A673 (cell line): ENCODE measurements at regions not wholly inside any gene's neighbourhood (a gene's known extent, or its start where the extent isn't known, plus 50 kb on each side); places are given as distances from the start of the nearest gene placed in this dataset.

Source experiments
- BruUV-seq: library from RNA; stranded (reverse); fragments of 400-500 nt; replicated peaks from 2 replicates; lab custom pipeline; 2021; lab: Mats Ljungman, UMichigan
- CTCF ChIA-PET: fragments of 300-600 bp; sonication (Branson Sonifier 250); formaldehyde crosslinking; loops from one replicate; lab custom pipeline; 2022; ENCODE audit warnings: antibody characterized with exemption; lab: Charles Lee
- POLR2A ChIA-PET: fragments of 300-600 bp; sonication (Branson Sonifier 250); formaldehyde crosslinking; loops from one replicate; lab custom pipeline; 2022; ENCODE audit warnings: antibody characterized with exemption; ENCODE audit not compliant: low non-redundant PET; lab: Charles Lee
- DNase-seq: peaks from one replicate; pipeline ENCODE4 v3.0.0-alpha.2; 2015; ENCODE audit warnings: low spot score
- H3K27ac ChIP-seq: fragments of 200-600 bp; sonication (generic); 2 replicates; pipeline ENCODE4 v1.5.1; 2016; ENCODE audit warnings: mixed run types, low read depth, mild to moderate bottlenecking, mixed read lengths, antibody characterized with exemption, low read length; ENCODE audit not compliant: poor library complexity, severe bottlenecking
- H3K27me3 ChIP-seq: fragments of 200-600 bp; sonication (generic); replicated peaks from 2 replicates; pipeline ENCODE4 v1.6.1; 2017; ENCODE audit warnings: mixed run types, low read depth, mild to moderate bottlenecking, mixed read lengths, antibody characterized with exemption, low read length; ENCODE audit not compliant: insufficient read depth, poor library complexity
- H3K36me3 ChIP-seq: fragments of 200-600 bp; sonication (generic); 2 replicates; pipeline ENCODE4 v1.6.1; 2016; ENCODE audit warnings: mixed run types, mild to moderate bottlenecking, mixed read lengths, antibody characterized with exemption, low read length; ENCODE audit not compliant: insufficient read depth, poor library complexity, severe bottlenecking
- H3K4me1 ChIP-seq: fragments of 200-600 bp; sonication (generic); 2 replicates; pipeline ENCODE4 v1.6.1; 2017; ENCODE audit warnings: mixed run types, mild to moderate bottlenecking, mixed read lengths, antibody characterized with exemption, low read length; ENCODE audit not compliant: insufficient read depth, poor library complexity, severe bottlenecking
- H3K4me3 ChIP-seq: fragments of 200-600 bp; sonication (generic); 2 replicates; pipeline ENCODE4 v1.5.1; 2016; ENCODE audit warnings: low read depth, mixed run types, mild to moderate bottlenecking, mixed read lengths, low read length; ENCODE audit not compliant: poor library complexity, severe bottlenecking
- H3K9me3 ChIP-seq: fragments of 200-600 bp; sonication (generic); 2 replicates; pipeline ENCODE4 v1.6.1; 2016; ENCODE audit warnings: mixed run types, low read depth, mild to moderate bottlenecking, mixed read lengths, antibody characterized with exemption, low read length; ENCODE audit not compliant: poor library complexity, severe bottlenecking
- CTCF ChIP-seq: fragments of 300-800, 200-600 bp; sonication (generic); conservative IDR thresholded peaks from 2 replicates; pipeline ENCODE4 v1.5.1; 2017; ENCODE audit warnings: low read depth, mild to moderate bottlenecking, antibody characterized with exemption, low read length, moderate library complexity, mixed read lengths
- EZH2 ChIP-seq: fragments of 200-600 bp; sonication (generic); IDR thresholded peaks from 2 replicates; pipeline ENCODE4 v1.6.1; 2017; ENCODE audit warnings: borderline replicate concordance, low read depth, mild to moderate bottlenecking, mixed read lengths, antibody characterized with exemption, low read length; ENCODE audit not compliant: poor library complexity, severe bottlenecking
- intact Hi-C: fragments of 100-400 bp; cut with micrococcal nuclease; formaldehyde crosslinking; loops from one replicate; pipeline ENCODE4 v1.10.0; 2022; ENCODE audit not compliant: unreplicated experiment

GRCh38 chrX:63551856-63552255, 200.7 kb upstream of the SPIN4 start:
- no peak for DNase-seq
- no peak overlapping the region for H3K27ac ChIP-seq
- intact Hi-C loops: no loop called here
- H3K36me3 ChIP-seq: no peaks in the 10 kb centered on the region
- no peaks in the 10 kb centered on the region for H3K27me3 ChIP-seq
- CTCF ChIA-PET: no interaction called here
- POLR2A ChIA-PET: no interaction called here
- TF ChIP-seq CTCF: no peak
- no peak for TF ChIP-seq EZH2
- H3K9me3 ChIP-seq: peaks cover 15% of the 10 kb centered on the region
- BruUV-seq: no TSS peak
- no peak overlapping the region for H3K4me3 ChIP-seq
- H3K4me1 ChIP-seq: no peaks in the 10 kb centered on the region

DNA sequence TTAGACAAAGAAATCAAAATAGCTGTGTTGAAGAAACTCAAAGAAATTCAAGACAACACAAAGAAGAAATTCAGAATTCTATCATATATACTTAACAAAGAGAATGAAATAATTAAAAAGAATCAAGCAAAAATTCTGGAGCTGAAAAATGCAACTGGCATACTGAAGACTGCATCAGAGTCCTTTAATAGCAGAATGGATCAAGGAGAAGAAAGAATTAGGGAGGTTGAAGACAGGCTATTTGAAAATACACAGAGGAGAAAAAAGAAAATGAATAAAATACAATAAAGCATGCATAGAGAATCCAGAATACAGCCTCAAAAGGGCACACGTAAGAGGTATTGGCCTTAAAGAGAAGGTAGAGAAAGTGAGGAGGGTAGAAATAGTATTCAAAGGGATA, 179.5 kb upstream of the SPIN4 start:
- CTCF ChIA-PET: no interaction called here
- POLR2A ChIA-PET: no interaction called here

GRCh38 chrX:63529961-63530360, 178.8 kb upstream of the SPIN4 start:
- TF ChIP-seq CTCF: no peak
- TF ChIP-seq EZH2: no peak
- intact Hi-C loops: no loop called here
- ChIA-PET POLR2A (no interaction called here), CTCF (no interaction called here)
- no peak overlapping the region for H3K4me3 ChIP-seq
- H3K4me1 ChIP-seq: no peaks in the 10 kb centered on the region
- DNase-seq: no peak
- no peak overlapping the region for H3K27ac ChIP-seq
- H3K27me3 ChIP-seq: no peaks in the 10 kb centered on the region
- H3K36me3 ChIP-seq: no peaks in the 10 kb centered on the region
- H3K9me3 ChIP-seq: peaks cover 27% of the 10 kb centered on the region
- no TSS peak for BruUV-seq

More for the DNA sequence above, 179.5 kb upstream of the SPIN4 start:
- peaks cover 27% of the 10 kb centered on the region for H3K9me3 ChIP-seq
- intact Hi-C loops: no loop called here
- no peaks in the 10 kb centered on the region for H3K36me3 ChIP-seq
- DNase-seq: no peak
- TF ChIP-seq EZH2 (no peak), CTCF (no peak)
- no peak overlapping the region for H3K4me3 ChIP-seq
- H3K4me1 ChIP-seq: no peaks in the 10 kb centered on the region
- no peak overlapping the region for H3K27ac ChIP-seq
- no TSS peak for BruUV-seq
- no peaks in the 10 kb centered on the region for H3K27me3 ChIP-seq
